Neuronal stem cell (in vitro differentiated cells): ENCODE measurements at regions not wholly inside any gene's neighbourhood (a gene's known extent, or its start where the extent isn't known, plus 50 kb on each side); places are given as distances from the start of the nearest gene placed in this dataset.

Experiments used
- DNase-seq: peaks from one replicate; pipeline ENCODE4 v3.0.0-alpha.2; 2013; ENCODE audit warnings: low spot score
- H2AFZ ChIP-seq: one replicate; pipeline ENCODE4 v1.6.1; 2013; ENCODE audit warnings: mild to moderate bottlenecking, low read length, inconsistent platforms
- H2AK5ac ChIP-seq: 2 replicates; pipeline ENCODE4 v1.6.1; 2013; ENCODE audit warnings: low read depth, mild to moderate bottlenecking, inconsistent platforms, low read length, moderate library complexity, mixed read lengths
- H2BK120ac ChIP-seq: 2 replicates; pipeline ENCODE4 v1.6.1; 2013; ENCODE audit warnings: low read depth, mild to moderate bottlenecking, inconsistent platforms, low read length, moderate library complexity, mixed read lengths
- H2BK12ac ChIP-seq: one replicate; pipeline ENCODE4 v1.6.1; 2013; ENCODE audit warnings: low read length, inconsistent platforms
- H2BK15ac ChIP-seq: 2 replicates; pipeline ENCODE4 v1.6.1; 2013; ENCODE audit warnings: mild to moderate bottlenecking, low read length, inconsistent platforms, mixed read lengths
- H2BK5ac ChIP-seq: one replicate; pipeline ENCODE4 v1.6.1; 2013; ENCODE audit warnings: inconsistent platforms, mild to moderate bottlenecking, low read length, moderate library complexity
- H3K14ac ChIP-seq: one replicate; pipeline ENCODE4 v1.6.1; 2013; ENCODE audit warnings: low read length, inconsistent platforms
- H3K18ac ChIP-seq: 2 replicates; pipeline ENCODE4 v1.6.1; 2013; ENCODE audit warnings: low read length, inconsistent platforms
- H3K23ac ChIP-seq: 2 replicates; pipeline ENCODE4 v1.6.1; 2013; ENCODE audit warnings: low read depth, mild to moderate bottlenecking, mixed read lengths, low read length, inconsistent platforms; ENCODE audit not compliant: poor library complexity
- H3K27ac ChIP-seq: replicated peaks from 3 replicates; pipeline ENCODE4 v1.5.1; 2013; ENCODE audit warnings: low read length, inconsistent platforms
- H3K27me3 ChIP-seq, 3 experiments: 2 replicates each; pipeline ENCODE4 v1.6.1; 2013; ENCODE audit warnings: low read length in 3 of 3, mild to moderate bottlenecking in 2 of 3, inconsistent platforms in 1 of 3, low read depth in 1 of 3, mixed read lengths in 1 of 3, moderate library complexity in 1 of 3; ENCODE audit not compliant: control insufficient read depth in 3 of 3, insufficient read depth in 3 of 3
- H3K36me3 ChIP-seq, 2 donors: replicated peaks in 1 of 2; 2 replicates each; pipeline ENCODE4 v1.6.1; 2013; ENCODE audit warnings: low read length in 2 of 2; ENCODE audit not compliant: control insufficient read depth in 2 of 2, insufficient read depth in 2 of 2
- H3K4ac ChIP-seq: 2 replicates; pipeline ENCODE4 v1.6.1; 2013; ENCODE audit warnings: inconsistent platforms, mild to moderate bottlenecking, low read length, moderate library complexity
- H3K4me1 ChIP-seq, 2 donors: 1 replicate in 1 of 2; 2 replicates in 1 of 2; pipeline ENCODE4 v1.6.1; 2013; ENCODE audit warnings: low read length in 2 of 2, low read depth in 1 of 2; ENCODE audit not compliant: control insufficient read depth in 2 of 2, insufficient read depth in 1 of 2
- H3K4me2 ChIP-seq: one replicate; pipeline ENCODE4 v1.6.1; 2013; ENCODE audit warnings: mild to moderate bottlenecking, low read length, inconsistent platforms; ENCODE audit not compliant: insufficient read depth, poor library complexity, severe bottlenecking
- H3K4me3 ChIP-seq, 2 donors: 2 replicates each; pipeline ENCODE4 v1.5.1; 2013; ENCODE audit warnings: low read length in 2 of 2, mild to moderate bottlenecking in 2 of 2, inconsistent platforms in 1 of 2, moderate library complexity in 1 of 2
- H3K79me1 ChIP-seq: one replicate; pipeline ENCODE4 v1.6.1; 2013; ENCODE audit warnings: low read depth, mild to moderate bottlenecking, inconsistent platforms, low read length, moderate library complexity
- H3K9ac ChIP-seq: one replicate; pipeline ENCODE4 v1.6.1; 2013; ENCODE audit warnings: mild to moderate bottlenecking, low read depth, low read length, inconsistent platforms; ENCODE audit not compliant: poor library complexity
- H3K9me3 ChIP-seq, 2 donors: replicated peaks in 1 of 2; 2 replicates each; pipeline versions ENCODE3 to v1.6.1; 2013; ENCODE audit warnings: low read length in 2 of 2, mild to moderate bottlenecking in 2 of 2, inconsistent platforms in 1 of 2, low read depth in 1 of 2, mixed read lengths in 1 of 2, moderate library complexity in 1 of 2; ENCODE audit not compliant: control insufficient read depth in 2 of 2, insufficient read depth in 1 of 2
- H4K8ac ChIP-seq: one replicate; pipeline ENCODE4 v1.6.1; 2013; ENCODE audit warnings: low read depth, mild to moderate bottlenecking, inconsistent platforms, low read length, moderate library complexity
- H4K91ac ChIP-seq: one replicate; pipeline ENCODE4 v1.6.1; 2013; ENCODE audit warnings: low read length, low read depth, mild to moderate bottlenecking, inconsistent platforms; ENCODE audit not compliant: poor library complexity
- WGBS, 2 donors: extraction: QIAGEN DNeasy Blood & Tissue Kit; methylation state at CpG; one replicate each; pipeline ENCODE4 v1.1.7; 2013; ENCODE audit warnings: missing lambda C conversion rate in 2 of 2, mixed read lengths in 1 of 2; ENCODE audit not compliant: insufficient read length in 2 of 2, insufficient replicate concordance in 1 of 2; ENCODE audit errors: extremely low coverage in 2 of 2; 5-methylcytosine and 5-hydroxymethylcytosine counted together

DNA sequence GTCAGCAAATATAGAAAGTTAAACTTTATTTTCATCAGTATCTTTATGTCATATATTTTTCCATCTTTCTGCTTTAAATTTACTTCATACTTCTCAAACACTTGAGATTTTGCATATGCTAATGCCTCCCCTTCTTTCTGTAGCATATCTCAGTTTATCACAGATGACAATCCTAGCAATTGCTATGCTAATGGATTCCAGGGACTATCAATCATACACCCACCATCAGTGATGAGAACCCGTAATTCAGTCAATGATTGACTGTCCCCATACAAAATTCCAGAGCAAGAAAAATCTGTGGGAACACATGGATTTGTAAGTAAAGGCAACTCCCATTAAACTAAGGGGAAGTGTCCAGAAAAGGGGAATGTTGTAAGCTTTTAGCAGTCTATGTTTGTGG lies 432.4 kb upstream of the SEMA3D start:
- Histone ChIP-seq H3K18ac (no peak overlapping the region), H3K4me1 (no peaks in the 10 kb centered on the region), H3K36me3 (no peaks in the 10 kb centered on the region), H3K9ac (no peak overlapping the region), H2BK12ac (no peak overlapping the region), H3K9me3 (peaks cover 3 to 4% of the 10 kb centered on the region in 2 donors), H3K4me2 (no peak overlapping the region), H2BK5ac (no peak overlapping the region), H2AFZ (no peak overlapping the region), H2AK5ac (no peak overlapping the region), H2BK120ac (no peak overlapping the region), H3K27ac (no peak overlapping the region), H3K23ac (no peak overlapping the region), H3K4me3 (no peak overlapping the region), H2BK15ac (no peak overlapping the region), H4K91ac (no peak overlapping the region), H3K79me1 (no peaks in the 10 kb centered on the region), H3K27me3 (no peaks in the 10 kb centered on the region), H3K4ac (no peak overlapping the region), H4K8ac (no peak overlapping the region), H3K14ac (no peak overlapping the region)
- no CpG with 5 or more reads among the region's 1 CpG for WGBS, 2 donors
- DNase-seq: no peak

DNA sequence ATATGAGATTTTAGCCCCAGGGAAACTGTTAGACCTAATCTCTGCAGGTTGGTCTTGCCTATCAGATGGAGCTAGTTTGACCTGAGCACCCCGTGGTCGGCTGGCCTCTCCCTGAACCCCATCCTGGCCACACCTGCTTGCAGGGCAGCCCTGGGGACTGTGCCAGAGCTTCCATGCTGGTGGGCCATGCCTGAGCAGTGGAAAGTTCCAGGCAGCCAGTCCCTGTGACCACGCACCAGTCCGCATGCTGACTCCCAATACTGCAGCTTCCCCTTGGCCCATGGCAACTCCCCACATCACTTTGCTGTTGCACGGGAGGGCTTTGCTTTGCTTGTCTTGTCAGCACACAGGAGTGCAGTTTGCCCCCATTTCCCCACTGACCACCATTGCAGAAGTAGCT lies 427.8 kb upstream of the SEMA3D start:
- H3K4ac ChIP-seq: no peak overlapping the region
- no peaks in the 10 kb centered on the region for H3K36me3 ChIP-seq
- no peak overlapping the region for H3K4me3 ChIP-seq
- no peak overlapping the region for H3K23ac ChIP-seq
- no peak overlapping the region for H4K8ac ChIP-seq
- no peak overlapping the region for H2AFZ ChIP-seq
- H3K27me3 ChIP-seq: no peaks in the 10 kb centered on the region
- H3K9ac ChIP-seq: no peak overlapping the region
- no peak overlapping the region for H2BK12ac ChIP-seq
- H2BK5ac ChIP-seq: no peak overlapping the region
- no peaks in the 10 kb centered on the region for H3K79me1 ChIP-seq
- no peak overlapping the region for H2BK15ac ChIP-seq
- H4K91ac ChIP-seq: no peak overlapping the region
- H2BK120ac ChIP-seq: no peak overlapping the region
- H3K14ac ChIP-seq: no peak overlapping the region
- peaks cover 3 to 4% of the 10 kb centered on the region in 2 donors for H3K9me3 ChIP-seq
- H3K18ac ChIP-seq: no peak overlapping the region
- H3K4me1 ChIP-seq: no peaks in the 10 kb centered on the region
- no peak for DNase-seq
- no peak overlapping the region for H2AK5ac ChIP-seq
- WGBS, 2 donors: no CpG with 5 or more reads among the region's 5 CpGs
- H3K4me2 ChIP-seq: no peak overlapping the region
- H3K27ac ChIP-seq: no peak overlapping the region

DNA sequence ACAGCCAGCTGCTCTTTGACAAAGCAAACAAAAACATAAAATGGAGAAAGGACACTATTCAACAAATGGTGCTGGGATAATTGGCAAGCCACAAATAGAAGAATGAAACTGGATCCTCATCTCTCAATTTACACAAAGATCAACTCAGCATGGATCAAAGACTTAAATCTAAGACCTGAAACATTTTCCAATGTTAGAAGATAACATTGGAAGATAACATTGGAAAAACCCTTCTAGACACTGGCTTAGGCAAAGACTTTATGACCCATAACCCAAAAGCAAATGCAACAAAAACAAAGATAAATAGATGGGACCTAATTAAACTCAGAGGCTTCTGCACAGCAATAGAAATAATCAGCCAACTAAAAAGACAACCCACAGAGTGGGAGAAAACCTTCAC lies 425.7 kb upstream of the SEMA3D start:
- Histone ChIP-seq H4K8ac (no peak overlapping the region), H3K9ac (no peak overlapping the region), H3K4ac (no peak overlapping the region), H3K27ac (no peak overlapping the region), H2BK5ac (no peak overlapping the region), H3K79me1 (no peaks in the 10 kb centered on the region), H2BK12ac (no peak overlapping the region), H4K91ac (no peak overlapping the region), H3K4me2 (no peak overlapping the region), H3K14ac (no peak overlapping the region), H3K27me3 (no peaks in the 10 kb centered on the region), H2BK120ac (no peak overlapping the region), H3K23ac (no peak overlapping the region), H3K9me3 (peaks cover 3 to 4% of the 10 kb centered on the region in 2 donors), H3K4me3 (no peak overlapping the region), H3K4me1 (no peaks in the 10 kb centered on the region), H3K36me3 (no peaks in the 10 kb centered on the region), H3K18ac (no peak overlapping the region), H2BK15ac (no peak overlapping the region), H2AFZ (no peak overlapping the region), H2AK5ac (no peak overlapping the region)
- no peak for DNase-seq

DNA sequence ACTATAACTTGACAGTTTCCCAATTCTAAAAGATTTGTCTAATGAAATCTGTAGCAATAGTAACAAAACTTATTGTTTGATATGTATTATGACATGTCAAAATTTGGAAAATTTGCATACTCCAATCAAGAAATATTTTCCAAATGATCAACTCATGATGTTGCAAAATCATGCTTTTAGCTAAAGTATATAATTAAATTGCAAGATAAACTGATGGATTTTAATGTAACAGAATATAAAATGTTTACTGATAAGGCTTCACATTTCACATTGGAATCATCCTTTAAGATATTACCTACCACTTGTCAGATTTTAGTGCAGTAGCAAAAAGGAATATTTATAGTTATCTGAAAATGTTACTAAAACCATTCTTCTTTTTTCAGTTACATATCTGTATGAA lies 421.9 kb upstream of the SEMA3D start:
- Histone ChIP-seq H4K8ac (no peak overlapping the region), H3K4ac (no peak overlapping the region), H3K4me3 (no peak overlapping the region), H3K4me1 (no peaks in the 10 kb centered on the region), H3K79me1 (no peaks in the 10 kb centered on the region), H2AFZ (no peak overlapping the region), H2BK15ac (no peak overlapping the region), H3K9ac (no peak overlapping the region), H4K91ac (no peak overlapping the region), H3K18ac (no peak overlapping the region), H3K23ac (no peak overlapping the region), H3K9me3 (no peaks in the 10 kb centered on the region), H2BK120ac (no peak overlapping the region), H3K27ac (no peak overlapping the region), H3K36me3 (no peaks in the 10 kb centered on the region), H3K27me3 (no peaks in the 10 kb centered on the region), H2BK12ac (no peak overlapping the region), H2AK5ac (no peak overlapping the region), H3K4me2 (no peak overlapping the region), H3K14ac (no peak overlapping the region), H2BK5ac (no peak overlapping the region)
- DNase-seq: no peak
